Ovary (tissue), 7 donors: ENCODE measurements at regions not wholly inside any gene's neighbourhood (a gene's known extent, or its start where the extent isn't known, plus 50 kb on each side); places are given as distances from the start of the nearest gene placed in this dataset.

Experiments
- DNase-seq, 5 donors: peaks; one replicate each; pipeline ENCODE4 v3.0.0-alpha.2; 2019 to 2020
- H3K27ac ChIP-seq, 2 donors: fragments of 200-600 bp; one replicate each; pipeline versions ENCODE4 v1.5.1 to v1.8.0; 2019 to 2022
- H3K27me3 ChIP-seq: fragments of 200-600 bp; one replicate; pipeline ENCODE4 v1.8.0; 2022
- H3K36me3 ChIP-seq: fragments of 200-600 bp; sonication (generic); one replicate; pipeline ENCODE4 v1.5.1; 2019
- H3K4me1 ChIP-seq: one replicate; pipeline ENCODE4 v1.8.1; 2013; ENCODE audit warnings: mild to moderate bottlenecking, moderate library complexity; ENCODE audit not compliant: insufficient read depth
- H3K4me3 ChIP-seq: fragments of 200-600 bp; sonication (generic); one replicate; pipeline ENCODE4 v1.5.1; 2017
- H3K9me3 ChIP-seq, 2 donors: fragments of 200-600 bp in 1 of 2; sonication (generic) in 1 of 2; one replicate each; pipeline versions ENCODE4 v1.5.1 to v1.8.1; 2013 to 2019; ENCODE audit warnings: mild to moderate bottlenecking in 1 of 2, moderate library complexity in 1 of 2
- CTCF ChIP-seq, 3 donors: fragments of 450-650 bp in 2 of 3; fragments of 200-600 bp in 1 of 3; IDR thresholded peaks; one replicate each; pipeline versions ENCODE4 v1.5.1 to v1.8.0; 2016 to 2022; ENCODE audit warnings: antibody characterized with exemption in 3 of 3, mild to moderate bottlenecking in 1 of 3
- EP300 ChIP-seq: sonication (generic); formaldehyde crosslinking; IDR thresholded peaks from one replicate; pipeline ENCODE4 v1.6.1; 2017; ENCODE audit warnings: antibody characterized with exemption
- POLR2A ChIP-seq: fragments of 450-650 bp; IDR thresholded peaks from one replicate; pipeline ENCODE4 v1.6.1; 2017; ENCODE audit warnings: antibody characterized with exemption, mild to moderate bottlenecking, moderate library complexity
- WGBS, 3 donors: extraction: QIAGEN DNeasy Blood & Tissue Kit in 1 of 3; methylation state at CpG; one replicate each; pipeline versions ENCODE4 v1.1.5 to v1.1.7; 2013 to 2017; 5-methylcytosine and 5-hydroxymethylcytosine counted together
- intact Hi-C, 4 donors: fragments of 100-400 bp; cut with DNase I; formaldehyde crosslinking; loops; one replicate each; pipeline versions ENCODE4 v1.11.0 to v1.15.1; 2022 to 2023
- donor health status: DM: no; HTN: no; CAD: no; lungs with moderate emphysema.
- donor health status: DM: no; HTN: no; CAD: no.
- donor health status: Bipolar disorder and iron deficiency.
- donor health status: DM: no; HTN: no; CAD: no.
- donor health status: DM: yes; HTN: yes; CAD: no.

GRCh38 chr5:167840527-167841130, 450.8 kb upstream of the WWC1 start:
- Histone ChIP-seq H3K27ac (no peak overlapping the region), H3K9me3 (no peaks in the 10 kb centered on the region), H3K36me3 (no peaks in the 10 kb centered on the region), H3K4me1 (no peaks in the 10 kb centered on the region), H3K4me3 (no peak overlapping the region), H3K27me3 (no peaks in the 10 kb centered on the region)
- WGBS, 3 donors: 32 to 39% (median 36%) methylated on average over 8 of the region's 8 CpGs
- DNase-seq: no peak
- intact Hi-C loops: no loop called here
- TF ChIP-seq CTCF (IDR thresholded peaks at IDR 0.05) (no peak), POLR2A (no peak), EP300 (no peak)

- DNase-seq: no peak
- Histone ChIP-seq H3K36me3 (no peaks in the 10 kb centered on the region), H3K27ac (no peak overlapping the region), H3K4me1 (no peaks in the 10 kb centered on the region), H3K27me3 (no peaks in the 10 kb centered on the region), H3K9me3 (no peaks in the 10 kb centered on the region), H3K4me3 (no peak overlapping the region)
- 65 to 83% (median 73%) methylated on average over 4 of the region's 4 CpGs for WGBS, 3 donors
- TF ChIP-seq CTCF (IDR thresholded peaks at IDR 0.05): no peak
- no peak for TF ChIP-seq POLR2A
- TF ChIP-seq EP300: no peak
- intact Hi-C loops: no loop called here
These were observed 447.4 kb upstream of the WWC1 start for GRCh38 chr5:167843881-167844572.

GRCh38 chr5:167845952-167846351, 445.5 kb upstream of the WWC1 start:
- whole genome bisulfite sequencing, 3 donors: 71 to 75% (median 71%) methylated on average over 2 of the region's 2 CpGs
- no peaks in the 10 kb centered on the region for H3K9me3 ChIP-seq
- TF ChIP-seq CTCF (IDR thresholded peaks at IDR 0.05): no peak

GRCh38 chr5:167849874-167850273, 441.6 kb upstream of the WWC1 start:
- TF ChIP-seq POLR2A: no peak
- no peak for TF ChIP-seq EP300
- no peak for TF ChIP-seq CTCF (IDR thresholded peaks at IDR 0.05)
- no peak for DNase-seq
- 77 to 82% (median 82%) methylated on average over 4 of the region's 4 CpGs for WGBS, 3 donors
- no peaks in the 10 kb centered on the region for H3K36me3 ChIP-seq
- H3K4me1 ChIP-seq: no peaks in the 10 kb centered on the region
- intact Hi-C loops: no loop called here
- H3K27me3 ChIP-seq: no peaks in the 10 kb centered on the region
- no peaks in the 10 kb centered on the region for H3K9me3 ChIP-seq
- no peak overlapping the region for H3K4me3 ChIP-seq
- no peak overlapping the region for H3K27ac ChIP-seq

More at GRCh38 chr5:167845952-167846351, 445.5 kb upstream of the WWC1 start:
- H3K4me1 ChIP-seq: no peaks in the 10 kb centered on the region
- H3K27me3 ChIP-seq: no peaks in the 10 kb centered on the region
- intact Hi-C loops: no loop called here
- DNase-seq: no peak
- H3K4me3 ChIP-seq: no peak overlapping the region
- no peaks in the 10 kb centered on the region for H3K36me3 ChIP-seq
- no peak overlapping the region for H3K27ac ChIP-seq
